Mesenchymal stem cell (in vitro differentiated cells and primary cell): ENCODE measurements at regions not wholly inside any gene's neighbourhood (a gene's known extent, or its start where the extent isn't known, plus 50 kb on each side); places are given as distances from the start of the nearest gene placed in this dataset.
A peak's percentile ranks its signal among the peaks of the same experiment; 100 is the strongest.

Experiments
- DNase-seq: peaks from one replicate; pipeline ENCODE4 v3.0.0-alpha.2; 2013
- H2AFZ ChIP-seq: one replicate; pipeline ENCODE4 v1.6.1; 2013; ENCODE audit warnings: low read depth, mild to moderate bottlenecking, control low read depth, inconsistent platforms, low read length, moderate library complexity
- H2AK5ac ChIP-seq: 2 replicates; pipeline ENCODE4 v1.6.1; 2013; ENCODE audit warnings: low read length, moderate library complexity, mild to moderate bottlenecking, inconsistent platforms; ENCODE audit not compliant: severe bottlenecking
- H2BK120ac ChIP-seq: one replicate; pipeline ENCODE4 v1.6.1; 2013; ENCODE audit warnings: low read depth, mild to moderate bottlenecking, inconsistent platforms, low read length, moderate library complexity
- H2BK12ac ChIP-seq, 2 experiments: one replicate each; pipeline ENCODE4 v1.6.1; 2013; ENCODE audit warnings: inconsistent platforms in 2 of 2, low read length in 2 of 2, mild to moderate bottlenecking in 2 of 2, moderate library complexity in 2 of 2, control low read depth in 1 of 2
- H2BK15ac ChIP-seq: one replicate; pipeline ENCODE4 v1.6.1; 2013; ENCODE audit warnings: mild to moderate bottlenecking, low read depth, inconsistent platforms; ENCODE audit not compliant: poor library complexity, severe bottlenecking
- H2BK5ac ChIP-seq: 2 replicates; pipeline ENCODE4 v1.6.1; 2013; ENCODE audit warnings: low read depth, mild to moderate bottlenecking, low read length, control low read depth, inconsistent platforms; ENCODE audit not compliant: poor library complexity, severe bottlenecking
- H3K14ac ChIP-seq, 2 experiments: one replicate each; pipeline ENCODE4 v1.6.1; 2013; ENCODE audit warnings: inconsistent platforms in 2 of 2, low read length in 2 of 2, control low read depth in 1 of 2, mild to moderate bottlenecking in 1 of 2, moderate library complexity in 1 of 2
- H3K18ac ChIP-seq, 2 experiments: one replicate each; pipeline ENCODE4 v1.6.1; 2013; ENCODE audit warnings: inconsistent platforms in 2 of 2, low read length in 2 of 2, control low read depth in 1 of 2, low read depth in 1 of 2, mild to moderate bottlenecking in 1 of 2
- H3K23ac ChIP-seq, 2 experiments: one replicate each; pipeline ENCODE4 v1.6.1; 2013; ENCODE audit warnings: inconsistent platforms in 2 of 2, low read length in 2 of 2, mild to moderate bottlenecking in 2 of 2, moderate library complexity in 2 of 2, control low read depth in 1 of 2
- H3K27ac ChIP-seq: 2 replicates; pipeline ENCODE4 v1.5.1; 2013; ENCODE audit warnings: mild to moderate bottlenecking, moderate library complexity, low read length, control low read depth, inconsistent platforms; ENCODE audit not compliant: poor library complexity, severe bottlenecking
- H3K27me3 ChIP-seq, 2 experiments: 2 replicates each; pipeline versions ENCODE4 v1.6.1 to v1.7.0; 2013; ENCODE audit warnings: low read length in 2 of 2, mild to moderate bottlenecking in 2 of 2, moderate library complexity in 2 of 2, control low read depth in 1 of 2, inconsistent platforms in 1 of 2; ENCODE audit not compliant: control insufficient read depth in 1 of 2, insufficient read depth in 1 of 2
- H3K36me3 ChIP-seq, 2 experiments: 2 replicates each; pipeline versions ENCODE4 v1.6.1 to v1.7.0; 2013; ENCODE audit warnings: low read length in 2 of 2, control low read depth in 1 of 2, inconsistent platforms in 1 of 2, low read depth in 1 of 2, mild to moderate bottlenecking in 1 of 2; ENCODE audit not compliant: insufficient read depth in 2 of 2, control insufficient read depth in 1 of 2
- H3K4ac ChIP-seq, 2 experiments: one replicate each; pipeline ENCODE4 v1.6.1; 2013; ENCODE audit warnings: inconsistent platforms in 2 of 2, low read length in 2 of 2, mild to moderate bottlenecking in 2 of 2, moderate library complexity in 2 of 2, control low read depth in 1 of 2, low read depth in 1 of 2
- H3K4me1 ChIP-seq: 2 replicates; pipeline ENCODE4 v1.6.1; 2013; ENCODE audit warnings: low read depth, low read length, control low read depth; ENCODE audit not compliant: control insufficient read depth, insufficient read depth
- H3K4me2 ChIP-seq: 2 replicates; pipeline ENCODE4 v1.6.1; 2013; ENCODE audit warnings: low read length, mild to moderate bottlenecking, inconsistent platforms; ENCODE audit not compliant: poor library complexity, severe bottlenecking
- H3K4me3 ChIP-seq, 2 experiments: 2 replicates each; pipeline versions ENCODE4 v1.5.1 to v1.7.0; 2013; ENCODE audit warnings: low read length in 2 of 2, mild to moderate bottlenecking in 2 of 2, control low read depth in 1 of 2, low read depth in 1 of 2; ENCODE audit not compliant: insufficient read depth in 1 of 2
- H3K79me1 ChIP-seq: replicated peaks from 2 replicates; pipeline ENCODE4 v1.6.1; 2013; ENCODE audit warnings: mild to moderate bottlenecking, control low read depth, low read length, inconsistent platforms; ENCODE audit not compliant: poor library complexity, severe bottlenecking
- H3K9ac ChIP-seq: 2 replicates; pipeline ENCODE4 v1.7.0; 2013; ENCODE audit warnings: mild to moderate bottlenecking, low read length, moderate library complexity
- H3K9me3 ChIP-seq: 2 replicates; pipeline ENCODE4 v1.7.0; 2013; ENCODE audit warnings: mild to moderate bottlenecking, low read length; ENCODE audit not compliant: control insufficient read depth
- H4K8ac ChIP-seq: one replicate; pipeline ENCODE4 v1.6.1; 2013; ENCODE audit warnings: inconsistent platforms, mild to moderate bottlenecking, low read length, moderate library complexity
- H4K91ac ChIP-seq: one replicate; pipeline ENCODE4 v1.6.1; 2013; ENCODE audit warnings: mild to moderate bottlenecking, low read length, inconsistent platforms
- WGBS: methylation state at CpG from one replicate; pipeline ENCODE4 v1.1.7; 2013; ENCODE audit warnings: mixed read lengths; 5-methylcytosine and 5-hydroxymethylcytosine counted together

GRCh38 chr4:123466080-123466785 is 69.6 kb downstream of the SPRY1 start:
- no peak overlapping the region for H3K27ac ChIP-seq
- H3K23ac ChIP-seq: no peak overlapping the region

GRCh38 chr4:123468479-123469031 is 72.0 kb downstream of the SPRY1 start:
- no peaks in the 10 kb centered on the region for H3K79me1 ChIP-seq
- H3K4ac ChIP-seq: no peak overlapping the region
- no peak overlapping the region for H3K4me2 ChIP-seq
- H2BK12ac ChIP-seq: no peak overlapping the region
- no peak overlapping the region for H3K4me3 ChIP-seq
- H3K9ac ChIP-seq: no peak overlapping the region
- no peak overlapping the region for H3K18ac ChIP-seq
- no peaks in the 10 kb centered on the region for H3K9me3 ChIP-seq
- H3K4me1 ChIP-seq: no peaks in the 10 kb centered on the region
- no peak for DNase-seq
- H3K27ac ChIP-seq: no peak overlapping the region
- WGBS: 60% methylated on average over 1 of the region's 2 CpGs
- H2AK5ac ChIP-seq: no peak overlapping the region
- no peak overlapping the region for H2BK15ac ChIP-seq
- H3K36me3 ChIP-seq: no peaks in the 10 kb centered on the region
- no peak overlapping the region for H2AFZ ChIP-seq
- no peaks in the 10 kb centered on the region for H3K27me3 ChIP-seq
- no peak overlapping the region for H2BK5ac ChIP-seq
- H3K14ac ChIP-seq: no peak overlapping the region
- H2BK120ac ChIP-seq: no peak overlapping the region
- H3K23ac ChIP-seq: no peak overlapping the region
- no peak overlapping the region for H4K8ac ChIP-seq
- no peak overlapping the region for H4K91ac ChIP-seq

More at GRCh38 chr4:123466080-123466785, 69.6 kb downstream of the SPRY1 start:
- H4K8ac ChIP-seq: no peak overlapping the region
- no peak overlapping the region for H2BK5ac ChIP-seq
- H2BK15ac ChIP-seq: no peak overlapping the region
- H3K27me3 ChIP-seq: no peaks in the 10 kb centered on the region
- no peak overlapping the region for H2AFZ ChIP-seq
- no peak overlapping the region for H3K4me2 ChIP-seq
- H3K36me3 ChIP-seq: no peaks in the 10 kb centered on the region
- no peak overlapping the region for H3K14ac ChIP-seq
- H3K9me3 ChIP-seq: no peaks in the 10 kb centered on the region
- H3K9ac ChIP-seq: no peak overlapping the region
- H2BK120ac ChIP-seq: no peak overlapping the region
- no peak overlapping the region for H3K4ac ChIP-seq
- no peak overlapping the region for H2AK5ac ChIP-seq
- H3K4me3 ChIP-seq: no peak overlapping the region
- no peak overlapping the region for H3K18ac ChIP-seq
- H2BK12ac ChIP-seq: no peak overlapping the region
- H3K79me1 ChIP-seq: no peaks in the 10 kb centered on the region
- no peak overlapping the region for H4K91ac ChIP-seq
- H3K4me1 ChIP-seq: no peaks in the 10 kb centered on the region
- DNase-seq: no peak
- 80% methylated on average over 3 of the region's 3 CpGs for WGBS

GRCh38 chr4:123469245-123469644 is 72.7 kb downstream of the SPRY1 start:
- Histone ChIP-seq H3K18ac (no peak overlapping the region), H3K4me1 (no peaks in the 10 kb centered on the region), H3K23ac (no peak overlapping the region), H4K8ac (no peak overlapping the region), H3K9ac (no peak overlapping the region), H3K27ac (no peak overlapping the region), H2BK120ac (no peak overlapping the region), H3K79me1 (no peaks in the 10 kb centered on the region), H3K4me2 (no peak overlapping the region), H2AFZ (no peak overlapping the region), H3K36me3 (no peaks in the 10 kb centered on the region), H2BK15ac (no peak overlapping the region), H3K4ac (no peak overlapping the region), H3K4me3 (no peak overlapping the region), H3K14ac (no peak overlapping the region), H3K27me3 (no peaks in the 10 kb centered on the region), H4K91ac (no peak overlapping the region), H3K9me3 (no peaks in the 10 kb centered on the region), H2BK5ac (no peak overlapping the region), H2AK5ac (no peak overlapping the region), H2BK12ac (no peak overlapping the region)
- peak; percentile 41 for DNase-seq
- no CpG with 5 or more reads among the region's 3 CpGs for WGBS

- H4K8ac ChIP-seq: no peak overlapping the region
- no peak overlapping the region for H3K23ac ChIP-seq
- DNase-seq: no peak
- H3K18ac ChIP-seq: no peak overlapping the region
- no peak overlapping the region for H4K91ac ChIP-seq
- H3K36me3 ChIP-seq: no peaks in the 10 kb centered on the region
- WGBS: 100% methylated on average over 1 of the region's 2 CpGs
- no peak overlapping the region for H2AK5ac ChIP-seq
- no peaks in the 10 kb centered on the region for H3K79me1 ChIP-seq
- H3K9ac ChIP-seq: no peak overlapping the region
- H2BK120ac ChIP-seq: no peak overlapping the region
- H3K4me2 ChIP-seq: no peak overlapping the region
- no peak overlapping the region for H2AFZ ChIP-seq
- no peaks in the 10 kb centered on the region for H3K9me3 ChIP-seq
- H2BK15ac ChIP-seq: no peak overlapping the region
- H3K4me1 ChIP-seq: no peaks in the 10 kb centered on the region
- no peak overlapping the region for H3K14ac ChIP-seq
- no peak overlapping the region for H2BK12ac ChIP-seq
- no peaks in the 10 kb centered on the region for H3K27me3 ChIP-seq
- H3K4ac ChIP-seq: no peak overlapping the region
- H2BK5ac ChIP-seq: no peak overlapping the region
- H3K4me3 ChIP-seq: no peak overlapping the region
- H3K27ac ChIP-seq: no peak overlapping the region
Measured at GRCh38 chr4:123469696-123470095, 73.1 kb downstream of the SPRY1 start.
